Esophagus squamous epithelium (tissue), 4 donors: ENCODE measurements at regions not wholly inside any gene's neighbourhood (a gene's known extent, or its start where the extent isn't known, plus 50 kb on each side); places are given as distances from the start of the nearest gene placed in this dataset.

Experiments
- POLR2A ChIP-seq, 4 donors: fragments of 450-650 bp; IDR thresholded peaks; one replicate each; pipeline ENCODE4 v1.6.1; 2017; ENCODE audit warnings: antibody characterized with exemption in 4 of 4, mild to moderate bottlenecking in 4 of 4, moderate library complexity in 3 of 4
- TF ChIP-seq, protein P1 (sequence below), 6 experiments: fragments of 450-650 bp in 4 of 6; fragments of 200-600 bp in 2 of 6; sonication (generic) in 2 of 6; IDR thresholded peaks; one replicate each; pipeline ENCODE4 v1.5.1; 2016 to 2019; ENCODE audit warnings: antibody characterized with exemption in 6 of 6, mild to moderate bottlenecking in 4 of 6, moderate library complexity in 4 of 6

DNA sequence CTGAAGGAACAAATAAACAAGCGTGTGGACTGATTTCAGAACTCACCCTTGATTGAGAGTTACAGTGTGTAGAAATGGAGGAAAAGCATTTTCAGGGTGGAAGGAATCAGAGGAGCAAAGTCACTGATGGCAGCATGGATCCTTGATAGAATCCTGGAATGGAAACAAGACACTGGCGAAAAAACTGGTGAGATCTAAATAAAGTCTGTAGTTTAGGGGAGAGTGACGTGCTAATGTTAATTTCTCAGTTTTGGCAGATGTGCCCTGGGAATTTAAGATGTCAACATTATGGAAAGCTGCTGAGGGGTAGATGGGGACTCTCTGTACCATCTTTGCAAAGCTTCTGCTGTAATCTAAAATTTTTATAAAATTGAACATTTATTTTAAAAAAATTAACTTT is 378.0 kb downstream of the UQCRFS1 start:
- TF ChIP-seq, protein P1, sequence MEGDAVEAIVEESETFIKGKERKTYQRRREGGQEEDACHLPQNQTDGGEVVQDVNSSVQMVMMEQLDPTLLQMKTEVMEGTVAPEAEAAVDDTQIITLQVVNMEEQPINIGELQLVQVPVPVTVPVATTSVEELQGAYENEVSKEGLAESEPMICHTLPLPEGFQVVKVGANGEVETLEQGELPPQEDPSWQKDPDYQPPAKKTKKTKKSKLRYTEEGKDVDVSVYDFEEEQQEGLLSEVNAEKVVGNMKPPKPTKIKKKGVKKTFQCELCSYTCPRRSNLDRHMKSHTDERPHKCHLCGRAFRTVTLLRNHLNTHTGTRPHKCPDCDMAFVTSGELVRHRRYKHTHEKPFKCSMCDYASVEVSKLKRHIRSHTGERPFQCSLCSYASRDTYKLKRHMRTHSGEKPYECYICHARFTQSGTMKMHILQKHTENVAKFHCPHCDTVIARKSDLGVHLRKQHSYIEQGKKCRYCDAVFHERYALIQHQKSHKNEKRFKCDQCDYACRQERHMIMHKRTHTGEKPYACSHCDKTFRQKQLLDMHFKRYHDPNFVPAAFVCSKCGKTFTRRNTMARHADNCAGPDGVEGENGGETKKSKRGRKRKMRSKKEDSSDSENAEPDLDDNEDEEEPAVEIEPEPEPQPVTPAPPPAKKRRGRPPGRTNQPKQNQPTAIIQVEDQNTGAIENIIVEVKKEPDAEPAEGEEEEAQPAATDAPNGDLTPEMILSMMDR (IDR thresholded peaks at IDR 0.05) = no peak
- no peak for TF ChIP-seq POLR2A (IDR thresholded peaks at IDR 0.05)
